Peyer's patch (tissue), 4 donors: ENCODE measurements at regions not wholly inside any gene's neighbourhood (a gene's known extent, or its start where the extent isn't known, plus 50 kb on each side); places are given as distances from the start of the nearest gene placed in this dataset.

Experiments used
- DNase-seq, 3 donors: peaks; one replicate each; pipeline ENCODE4 v3.0.0-alpha.2; 2017 to 2019
- H3K27ac ChIP-seq, 4 donors: fragments of 200-600 bp; sonication (generic); one replicate each; pipeline ENCODE4 v1.5.1; 2016 to 2019
- H3K27me3 ChIP-seq, 2 donors: fragments of 200-600 bp; sonication (generic); one replicate each; pipeline ENCODE4 v1.5.1; 2019
- H3K36me3 ChIP-seq, 3 donors: fragments of 200-600 bp; sonication (generic); one replicate each; pipeline ENCODE4 v1.5.1; 2016 to 2019
- H3K4me1 ChIP-seq, 4 donors: fragments of 200-600 bp; sonication (generic); one replicate each; pipeline ENCODE4 v1.5.1; 2016 to 2019
- H3K4me3 ChIP-seq, 4 donors: fragments of 200-600 bp; sonication (generic); 1 replicate in 3 of 4; 2 replicates in 1 of 4; pipeline ENCODE4 v1.5.1; 2016 to 2019; ENCODE audit warnings: mild to moderate bottlenecking in 1 of 4
- H3K9me3 ChIP-seq, 4 donors: fragments of 200-600 bp; sonication (generic); one replicate each; pipeline ENCODE4 v1.5.1; 2016 to 2019; ENCODE audit warnings: mild to moderate bottlenecking in 1 of 4
- POLR2A ChIP-seq, 2 donors: fragments of 450-650 bp; IDR thresholded peaks; one replicate each; pipeline ENCODE4 v1.5.1; 2017; ENCODE audit warnings: antibody characterized with exemption in 2 of 2, mild to moderate bottlenecking in 2 of 2, moderate library complexity in 2 of 2
- TF ChIP-seq, protein P1 (sequence below), 6 experiments: fragments of 450-650 bp in 4 of 6; fragments of 200-600 bp in 2 of 6; sonication (generic) in 1 of 6; IDR thresholded peaks; one replicate each; pipeline ENCODE4 v1.5.1; 2017 to 2019; ENCODE audit warnings: antibody characterized with exemption in 6 of 6, mild to moderate bottlenecking in 3 of 6, moderate library complexity in 1 of 6

DNA sequence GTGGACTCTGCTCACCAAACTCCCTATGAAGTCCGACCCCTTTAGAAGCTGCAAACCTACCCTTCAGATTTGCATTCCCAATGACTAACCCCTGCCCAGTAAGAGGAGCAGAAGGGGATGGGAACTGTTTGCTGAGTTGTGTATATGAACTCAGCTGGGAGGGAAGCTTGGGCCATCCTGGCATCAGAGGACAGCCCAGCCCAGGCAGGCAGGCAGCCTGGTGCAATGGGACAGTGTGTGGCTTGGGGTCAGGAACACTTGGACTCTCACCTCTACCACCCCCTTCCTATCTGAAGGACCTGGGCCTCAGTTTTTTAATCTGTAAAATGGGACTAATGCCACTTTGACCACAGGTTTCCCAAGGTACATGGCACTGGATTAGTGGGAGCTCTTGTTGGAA lies 147.4 kb upstream of the GPR26 start:
- H3K4me3 ChIP-seq, result no peak overlapping the region
- DNase-seq, result no peak
- no peaks in the 10 kb centered on the region for H3K9me3 ChIP-seq
- H3K36me3 ChIP-seq, result no peaks in the 10 kb centered on the region
- TF ChIP-seq, protein P1, sequence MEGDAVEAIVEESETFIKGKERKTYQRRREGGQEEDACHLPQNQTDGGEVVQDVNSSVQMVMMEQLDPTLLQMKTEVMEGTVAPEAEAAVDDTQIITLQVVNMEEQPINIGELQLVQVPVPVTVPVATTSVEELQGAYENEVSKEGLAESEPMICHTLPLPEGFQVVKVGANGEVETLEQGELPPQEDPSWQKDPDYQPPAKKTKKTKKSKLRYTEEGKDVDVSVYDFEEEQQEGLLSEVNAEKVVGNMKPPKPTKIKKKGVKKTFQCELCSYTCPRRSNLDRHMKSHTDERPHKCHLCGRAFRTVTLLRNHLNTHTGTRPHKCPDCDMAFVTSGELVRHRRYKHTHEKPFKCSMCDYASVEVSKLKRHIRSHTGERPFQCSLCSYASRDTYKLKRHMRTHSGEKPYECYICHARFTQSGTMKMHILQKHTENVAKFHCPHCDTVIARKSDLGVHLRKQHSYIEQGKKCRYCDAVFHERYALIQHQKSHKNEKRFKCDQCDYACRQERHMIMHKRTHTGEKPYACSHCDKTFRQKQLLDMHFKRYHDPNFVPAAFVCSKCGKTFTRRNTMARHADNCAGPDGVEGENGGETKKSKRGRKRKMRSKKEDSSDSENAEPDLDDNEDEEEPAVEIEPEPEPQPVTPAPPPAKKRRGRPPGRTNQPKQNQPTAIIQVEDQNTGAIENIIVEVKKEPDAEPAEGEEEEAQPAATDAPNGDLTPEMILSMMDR (IDR thresholded peaks at IDR 0.05), result no peak
- no peak for TF ChIP-seq POLR2A (IDR thresholded peaks at IDR 0.05)
- no peaks in the 10 kb centered on the region for H3K27me3 ChIP-seq
- H3K27ac ChIP-seq, result no peak overlapping the region
- H3K4me1 ChIP-seq, result no peaks in the 10 kb centered on the region

DNA sequence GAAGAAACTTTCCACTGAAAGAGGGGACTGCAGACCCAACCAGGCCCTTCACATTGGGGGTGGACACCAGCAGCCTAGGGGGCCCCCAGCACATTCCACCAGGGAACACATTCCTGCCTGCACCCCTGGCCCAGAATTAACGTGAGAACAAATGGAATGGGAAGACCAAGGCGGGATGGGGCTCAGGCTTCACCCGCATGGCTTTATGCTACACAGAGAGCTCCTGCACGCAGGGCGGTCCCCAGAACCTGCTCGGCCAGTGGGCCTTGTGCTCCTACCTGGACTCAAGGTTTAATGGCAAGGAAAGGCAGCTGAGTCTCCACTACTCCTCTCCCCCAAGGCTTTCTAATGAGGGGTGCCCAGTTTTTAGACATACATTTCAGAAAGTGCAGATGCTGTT lies 146.3 kb upstream of the GPR26 start:
- no peak for TF ChIP-seq POLR2A (IDR thresholded peaks at IDR 0.05)
- TF ChIP-seq, protein P1 (IDR thresholded peaks at IDR 0.05), result no peak
- Histone ChIP-seq H3K4me3 (no peak overlapping the region), H3K9me3 (no peaks in the 10 kb centered on the region), H3K27ac (no peak overlapping the region), H3K4me1 (no peaks in the 10 kb centered on the region), H3K36me3 (no peaks in the 10 kb centered on the region), H3K27me3 (no peaks in the 10 kb centered on the region)
- DNase-seq, result no peak

DNA sequence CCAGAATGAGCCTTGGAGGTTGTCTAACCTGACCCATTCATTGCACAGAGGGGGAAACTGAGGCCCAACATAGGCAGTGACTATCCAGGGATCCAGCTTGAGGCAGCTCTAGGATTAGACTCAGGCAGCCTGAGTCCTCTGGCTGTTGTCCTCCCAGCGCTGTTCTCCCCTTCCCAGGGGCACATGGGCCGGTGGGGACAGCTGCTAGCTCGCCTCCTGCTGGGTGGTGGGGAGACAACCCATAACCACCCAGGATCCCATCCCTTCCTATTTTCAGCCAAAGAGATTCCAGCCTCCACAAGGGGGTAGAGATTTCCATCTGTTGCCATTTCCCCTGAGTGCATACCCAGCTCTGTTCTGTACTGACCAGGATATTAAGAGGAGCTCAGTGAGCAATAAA lies 145.1 kb upstream of the GPR26 start:
- Histone ChIP-seq H3K36me3 (no peaks in the 10 kb centered on the region), H3K27ac (no peak overlapping the region), H3K4me3 (no peak overlapping the region), H3K9me3 (no peaks in the 10 kb centered on the region), H3K4me1 (no peaks in the 10 kb centered on the region), H3K27me3 (no peaks in the 10 kb centered on the region)
- DNase-seq, result no peak
- no peak for TF ChIP-seq POLR2A (IDR thresholded peaks at IDR 0.05)
- TF ChIP-seq, protein P1 (IDR thresholded peaks at IDR 0.05), result no peak

DNA sequence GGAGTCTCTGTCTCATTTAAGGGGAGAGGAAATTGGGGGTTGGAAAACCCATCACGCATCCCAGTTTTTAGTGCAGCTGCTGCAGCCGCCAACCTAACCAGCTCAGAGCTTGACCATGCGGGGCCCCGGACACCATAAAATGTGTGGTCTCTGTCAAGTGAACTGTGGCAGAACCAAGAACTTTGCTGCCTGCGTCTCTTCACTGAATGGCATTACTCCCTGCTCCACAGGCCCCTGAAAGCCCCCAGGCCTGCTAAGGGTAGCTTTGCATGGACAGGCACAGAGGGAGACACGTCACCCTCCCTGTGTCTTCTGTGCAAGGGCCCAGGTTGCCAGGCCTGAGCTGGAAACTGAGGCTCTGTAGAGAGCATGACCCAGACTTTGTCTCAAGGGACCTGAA lies 144.6 kb upstream of the GPR26 start:
- Histone ChIP-seq H3K9me3 (no peaks in the 10 kb centered on the region), H3K4me3 (no peak overlapping the region), H3K36me3 (no peaks in the 10 kb centered on the region), H3K27ac (no peak overlapping the region), H3K27me3 (no peaks in the 10 kb centered on the region), H3K4me1 (no peaks in the 10 kb centered on the region)
- TF ChIP-seq, protein P1 (IDR thresholded peaks at IDR 0.05), result no peak
- TF ChIP-seq POLR2A (IDR thresholded peaks at IDR 0.05), result no peak
- DNase-seq, result no peak

DNA sequence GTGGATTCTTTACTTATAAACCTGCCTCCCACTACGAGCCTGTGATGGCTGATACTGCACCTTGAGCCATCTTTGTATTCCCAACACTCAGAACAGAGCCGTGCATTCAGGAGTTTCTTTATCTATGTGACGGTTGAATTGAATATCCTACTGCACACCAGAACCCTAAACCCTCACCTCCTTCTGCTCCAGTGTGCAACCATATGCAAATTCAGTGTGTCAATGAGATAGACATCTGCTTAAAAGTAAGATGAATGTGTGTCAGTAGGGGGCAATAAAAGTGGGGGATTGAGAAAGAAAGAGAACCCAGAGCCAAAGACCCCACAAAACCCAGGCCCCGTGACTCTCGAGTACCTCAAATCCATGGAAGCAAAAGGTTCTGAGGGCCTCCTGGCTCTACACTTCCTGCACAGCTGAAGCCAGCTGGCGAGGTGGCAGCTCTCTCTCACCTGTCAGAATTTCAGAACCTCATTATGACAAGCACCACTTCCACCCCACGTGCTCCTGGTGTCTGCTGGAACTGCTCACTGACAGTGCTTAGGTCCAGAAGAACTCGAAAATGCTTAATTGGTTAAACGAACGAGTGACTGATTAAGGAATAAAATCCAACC lies 143.3 kb upstream of the GPR26 start:
- no peaks in the 10 kb centered on the region for H3K9me3 ChIP-seq
- no peak for TF ChIP-seq POLR2A (IDR thresholded peaks at IDR 0.05)
- TF ChIP-seq, protein P1 (IDR thresholded peaks at IDR 0.05), result no peak
- H3K4me1 ChIP-seq, result no peaks in the 10 kb centered on the region
- no peaks in the 10 kb centered on the region for H3K27me3 ChIP-seq
- H3K4me3 ChIP-seq, result no peak overlapping the region
- no peak overlapping the region for H3K27ac ChIP-seq
- no peak for DNase-seq
- no peaks in the 10 kb centered on the region for H3K36me3 ChIP-seq

DNA sequence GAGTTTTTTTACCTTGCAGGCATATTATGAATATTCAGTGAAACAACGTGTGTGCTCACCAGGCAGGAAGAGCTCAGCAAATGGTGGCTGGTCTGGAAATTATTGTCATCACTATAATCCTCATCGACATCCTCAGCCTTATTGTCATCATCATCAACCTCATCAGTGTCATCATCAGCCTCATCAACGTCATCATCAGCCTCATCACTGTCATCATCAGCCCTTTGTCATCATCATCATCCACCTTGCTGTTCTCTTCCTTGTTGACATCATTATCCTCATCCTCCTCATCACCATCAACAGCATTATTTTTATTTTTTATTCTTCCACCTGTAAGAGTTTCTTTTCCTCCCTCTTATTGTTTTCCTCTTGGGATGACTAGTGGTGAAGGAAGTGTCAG lies 142.3 kb upstream of the GPR26 start:
- Histone ChIP-seq H3K27ac (no peak overlapping the region), H3K27me3 (no peaks in the 10 kb centered on the region), H3K4me3 (no peak overlapping the region), H3K9me3 (no peaks in the 10 kb centered on the region), H3K4me1 (no peaks in the 10 kb centered on the region), H3K36me3 (no peaks in the 10 kb centered on the region)
- DNase-seq, result no peak
- no peak for TF ChIP-seq POLR2A (IDR thresholded peaks at IDR 0.05)
- TF ChIP-seq, protein P1 (IDR thresholded peaks at IDR 0.05), result no peak
